SU-DHL-6 (cell line): ENCODE measurements at regions not wholly inside any gene's neighbourhood (a gene's known extent, or its start where the extent isn't known, plus 50 kb on each side); places are given as distances from the start of the nearest gene placed in this dataset.

Experiments
- EZH2phosphoT487 ChIP-seq: fragments of 200-600 bp; sonication (generic), shearing (Covaris generic); conservative IDR thresholded peaks from 2 replicates; pipeline ENCODE4 v1.6.1; 2018; ENCODE audit warnings: mild to moderate bottlenecking, antibody characterized with exemption, low read length, moderate library complexity, mixed read lengths
- TF ChIP-seq, protein P1 (sequence below): fragments of 200-600 bp; sonication (generic); IDR thresholded peaks from one replicate; pipeline ENCODE4 v1.5.1; 2017; ENCODE audit warnings: antibody characterized with exemption, mild to moderate bottlenecking, low read length, moderate library complexity; ENCODE audit not compliant: insufficient read depth, poor library complexity, severe bottlenecking

DNA sequence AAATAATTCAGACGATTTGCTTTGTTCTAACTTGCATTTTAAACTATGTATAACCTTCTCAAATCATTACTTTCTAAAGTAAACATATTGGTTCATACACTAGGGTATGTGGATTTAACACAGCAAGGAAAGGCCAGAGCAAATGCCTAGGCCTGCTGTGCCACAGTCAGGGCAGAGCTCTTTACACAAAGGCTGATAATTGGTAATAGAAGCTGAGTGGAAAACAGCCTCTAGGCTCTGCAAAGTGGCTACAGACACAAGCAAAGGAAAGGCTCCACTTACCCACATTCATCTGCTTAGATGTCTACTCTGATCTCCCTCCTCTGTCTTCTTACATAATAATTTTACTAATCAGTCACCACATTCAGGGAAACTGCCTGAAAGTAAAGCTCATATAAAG, 382.9 kb downstream of the OLFM4 start:
- TF ChIP-seq, protein P1, sequence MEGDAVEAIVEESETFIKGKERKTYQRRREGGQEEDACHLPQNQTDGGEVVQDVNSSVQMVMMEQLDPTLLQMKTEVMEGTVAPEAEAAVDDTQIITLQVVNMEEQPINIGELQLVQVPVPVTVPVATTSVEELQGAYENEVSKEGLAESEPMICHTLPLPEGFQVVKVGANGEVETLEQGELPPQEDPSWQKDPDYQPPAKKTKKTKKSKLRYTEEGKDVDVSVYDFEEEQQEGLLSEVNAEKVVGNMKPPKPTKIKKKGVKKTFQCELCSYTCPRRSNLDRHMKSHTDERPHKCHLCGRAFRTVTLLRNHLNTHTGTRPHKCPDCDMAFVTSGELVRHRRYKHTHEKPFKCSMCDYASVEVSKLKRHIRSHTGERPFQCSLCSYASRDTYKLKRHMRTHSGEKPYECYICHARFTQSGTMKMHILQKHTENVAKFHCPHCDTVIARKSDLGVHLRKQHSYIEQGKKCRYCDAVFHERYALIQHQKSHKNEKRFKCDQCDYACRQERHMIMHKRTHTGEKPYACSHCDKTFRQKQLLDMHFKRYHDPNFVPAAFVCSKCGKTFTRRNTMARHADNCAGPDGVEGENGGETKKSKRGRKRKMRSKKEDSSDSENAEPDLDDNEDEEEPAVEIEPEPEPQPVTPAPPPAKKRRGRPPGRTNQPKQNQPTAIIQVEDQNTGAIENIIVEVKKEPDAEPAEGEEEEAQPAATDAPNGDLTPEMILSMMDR, result no peak
- TF ChIP-seq EZH2phosphoT487, result no peak
